ENCODE measurements at regions not wholly inside any gene's neighbourhood (a gene's known extent, or its start where the extent isn't known, plus 50 kb on each side); places are given as distances from the start of the nearest gene placed in this dataset.

- H2BK120ac ChIP-seq (ENCODE audit: low read depth, low read length, poor library complexity, severe bottlenecking), result no peak overlapping the region
- H3K9me3 ChIP-seq (ENCODE audit: control insufficient read depth, low read depth, low read length), result no peaks in the 10 kb centered on the region
- H3K27ac Mint-ChIP-seq, result peak overlapping the region in 1 of 3 experiments; percentile 9; a peak in 1 of 7 replicates
- no peak overlapping the region for H3K9ac ChIP-seq (ENCODE audit: extremely low read depth, insufficient read length, low read length)
- no peaks in the 10 kb centered on the region for H3K79me1 ChIP-seq (ENCODE audit: insufficient read depth, low read depth, low read length, poor library complexity, severe bottlenecking)
- WGBS (ENCODE audit: extremely low coverage, insufficient read length, low lambda C conversion rate), result no CpG with 5 or more reads among the region's 2 CpGs
- no peak for TF ChIP-seq CTCF (conservative IDR thresholded peaks at IDR 0.05)
- no peaks in the 10 kb centered on the region for H3K79me2 ChIP-seq (ENCODE audit: insufficient read depth, low read length)
- no peak overlapping the region for H2BK15ac ChIP-seq (ENCODE audit: low read depth, low read length)
- no peaks in the 10 kb centered on the region for H3K27me3 Mint-ChIP-seq (ENCODE audit: low read depth)
- no peak overlapping the region for H2AK5ac ChIP-seq (ENCODE audit: insufficient read length, low read length)
- no peaks in the 10 kb centered on the region for H4K20me1 ChIP-seq (ENCODE audit: control insufficient read depth, insufficient read depth, insufficient read length)
- H3K23me2 ChIP-seq (ENCODE audit: insufficient read length, low read depth, low read length, poor library complexity, severe bottlenecking), result no peaks in the 10 kb centered on the region
- H3K23ac ChIP-seq (ENCODE audit: insufficient read length, low read depth, low read length), result no peak overlapping the region
- H2BK5ac ChIP-seq (ENCODE audit: insufficient read length, low read length), result no peak overlapping the region
- H3K4me3 Mint-ChIP-seq, result no peak overlapping the region
- H3K18ac ChIP-seq (ENCODE audit: insufficient read length, low read depth, low read length), result no peak overlapping the region
- no peak overlapping the region for H3K27ac ChIP-seq (ENCODE audit: insufficient read length, low read depth, low read length)
- H3K56ac ChIP-seq (ENCODE audit: insufficient read length, low read depth, low read length), result no peak overlapping the region
- H3K36me3 Mint-ChIP-seq (ENCODE audit: insufficient read depth in 1 of 3, low read depth in 3 of 3), result no peaks in the 10 kb centered on the region; a peak in 1 of 7 replicates
- H3K27me3 ChIP-seq (ENCODE audit: insufficient read depth, low read length), result no peaks in the 10 kb centered on the region
- H4K5ac ChIP-seq (ENCODE audit: insufficient read length, low read depth, low read length), result no peak overlapping the region
- H4K91ac ChIP-seq (ENCODE audit: insufficient read length, low read depth, low read length), result no peak overlapping the region
- no peak overlapping the region for H2BK20ac ChIP-seq (ENCODE audit: low read depth, low read length, poor library complexity, severe bottlenecking)
- H4K8ac ChIP-seq (replicated peaks; ENCODE audit: insufficient read length, low read depth, low read length), result no peak overlapping the region
- H3K14ac ChIP-seq (ENCODE audit: insufficient read depth, low read length), result no peak overlapping the region
- DNase-seq, result no peak
- no peak overlapping the region for H3T11ph ChIP-seq (ENCODE audit: low read length)
- H2AFZ ChIP-seq (ENCODE audit: low read length), result no peak overlapping the region
- no peak overlapping the region for H3K4me2 ChIP-seq (ENCODE audit: insufficient read depth, insufficient read length, low read length)
- H3K4me1 Mint-ChIP-seq, result peaks cover 0 to 6% of the 10 kb centered on the region in 2 experiments; a peak in 1 of 4 replicates
- no peak overlapping the region for H3K4ac ChIP-seq (ENCODE audit: low read depth, low read length)
- H3K9me3 Mint-ChIP-seq, result peaks cover 0 to 5% of the 10 kb centered on the region in 2 experiments; a peak in 1 of 5 replicates
- H2BK12ac ChIP-seq (ENCODE audit: insufficient read length, low read depth, low read length), result no peak overlapping the region
- H3K4me1 ChIP-seq (ENCODE audit: insufficient read depth, low read length), result no peaks in the 10 kb centered on the region
Observed at GRCh38 chr12:59119676-59120075, 199.4 kb upstream of the LRIG3 start.
